ENCODE measurements at regions not wholly inside any gene's neighbourhood (a gene's known extent, or its start where the extent isn't known, plus 50 kb on each side); places are given as distances from the start of the nearest gene placed in this dataset.

DNA sequence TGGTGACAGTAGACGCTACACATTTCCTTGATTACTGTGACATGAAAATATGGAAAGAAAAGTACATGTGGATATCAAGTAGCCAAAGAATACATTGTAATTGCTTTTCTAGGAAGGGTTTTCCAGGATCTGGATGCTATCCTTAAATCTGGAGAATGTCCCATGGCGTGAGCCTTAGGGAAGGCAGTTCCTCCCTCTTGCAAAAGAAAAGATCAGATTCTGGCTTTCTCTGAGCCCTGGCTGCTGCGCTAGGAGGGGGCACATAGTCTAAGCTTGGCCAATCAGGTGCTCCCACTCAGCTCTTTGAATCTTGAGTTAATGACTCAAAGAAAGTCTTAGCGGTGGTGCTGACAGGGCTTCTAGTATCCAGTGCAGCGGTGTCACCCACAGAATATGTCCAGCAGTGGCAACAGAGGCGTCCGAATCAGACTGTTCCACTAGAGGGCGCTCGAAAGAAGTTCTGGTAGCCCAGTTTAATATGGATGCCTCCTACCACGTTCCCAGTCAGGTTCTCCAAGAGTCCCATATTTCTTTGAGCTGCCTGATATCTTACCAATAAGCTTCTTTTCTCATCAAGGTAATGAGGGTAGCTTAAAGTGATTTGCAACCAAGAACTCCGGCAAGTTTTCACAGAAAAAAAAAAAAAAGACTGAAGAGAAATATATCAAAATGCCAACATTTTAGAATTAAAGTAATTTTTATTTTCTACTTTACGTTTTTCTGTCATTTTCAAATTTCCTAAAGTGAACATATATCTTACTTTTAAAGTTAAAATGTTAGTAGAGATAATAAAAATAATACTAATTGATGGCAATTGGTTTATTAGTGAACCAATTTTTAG is 213.4 kb upstream of the S100G start:
- TF ChIP-seq, protein P1, sequence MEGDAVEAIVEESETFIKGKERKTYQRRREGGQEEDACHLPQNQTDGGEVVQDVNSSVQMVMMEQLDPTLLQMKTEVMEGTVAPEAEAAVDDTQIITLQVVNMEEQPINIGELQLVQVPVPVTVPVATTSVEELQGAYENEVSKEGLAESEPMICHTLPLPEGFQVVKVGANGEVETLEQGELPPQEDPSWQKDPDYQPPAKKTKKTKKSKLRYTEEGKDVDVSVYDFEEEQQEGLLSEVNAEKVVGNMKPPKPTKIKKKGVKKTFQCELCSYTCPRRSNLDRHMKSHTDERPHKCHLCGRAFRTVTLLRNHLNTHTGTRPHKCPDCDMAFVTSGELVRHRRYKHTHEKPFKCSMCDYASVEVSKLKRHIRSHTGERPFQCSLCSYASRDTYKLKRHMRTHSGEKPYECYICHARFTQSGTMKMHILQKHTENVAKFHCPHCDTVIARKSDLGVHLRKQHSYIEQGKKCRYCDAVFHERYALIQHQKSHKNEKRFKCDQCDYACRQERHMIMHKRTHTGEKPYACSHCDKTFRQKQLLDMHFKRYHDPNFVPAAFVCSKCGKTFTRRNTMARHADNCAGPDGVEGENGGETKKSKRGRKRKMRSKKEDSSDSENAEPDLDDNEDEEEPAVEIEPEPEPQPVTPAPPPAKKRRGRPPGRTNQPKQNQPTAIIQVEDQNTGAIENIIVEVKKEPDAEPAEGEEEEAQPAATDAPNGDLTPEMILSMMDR (IDR thresholded peaks at IDR 0.05) = peak; percentile 35 to 69 (median 54)
- no peak for TF ChIP-seq POLR2A (IDR thresholded peaks at IDR 0.05)

Measured in heart left ventricle (tissue), 13 donors.